Upper lobe of left lung (tissue), 4 donors: ENCODE measurements at regions not wholly inside any gene's neighbourhood (a gene's known extent, or its start where the extent isn't known, plus 50 kb on each side); places are given as distances from the start of the nearest gene placed in this dataset.

Experiments
- CTCF ChIP-seq, 6 experiments: fragments of 450-650 bp in 4 of 6; fragments of 200-600 bp in 2 of 6; sonication (generic) in 2 of 6; IDR thresholded peaks; one replicate each; pipeline ENCODE4 v1.5.1; 2016 to 2019; ENCODE audit warnings: antibody characterized with exemption in 6 of 6
- EP300 ChIP-seq, 4 donors: sonication (generic); formaldehyde crosslinking; IDR thresholded peaks; one replicate each; pipeline ENCODE4 v1.5.1; 2017; ENCODE audit warnings: antibody characterized with exemption in 4 of 4, control low read depth in 2 of 4
- POLR2A ChIP-seq, 4 donors: fragments of 450-650 bp; IDR thresholded peaks; one replicate each; pipeline ENCODE4 v1.5.1; 2016 to 2017; ENCODE audit warnings: antibody characterized with exemption in 4 of 4, mild to moderate bottlenecking in 2 of 4
- POLR2AphosphoS5 ChIP-seq, 2 donors: sonication (generic); formaldehyde crosslinking; IDR thresholded peaks; one replicate each; pipeline ENCODE4 v1.5.1; 2017; ENCODE audit warnings: antibody characterized with exemption in 2 of 2

GRCh38 chr10:131381576-131381975 lies 70.1 kb upstream of the TCERG1L start:
- TF ChIP-seq CTCF (IDR thresholded peaks at IDR 0.05) (no peak), POLR2A (IDR thresholded peaks at IDR 0.05) (no peak), POLR2AphosphoS5 (IDR thresholded peaks at IDR 0.05) (no peak), EP300 (IDR thresholded peaks at IDR 0.05) (no peak)
